22Rv1 (cell line): ENCODE measurements at regions not wholly inside any gene's neighbourhood (a gene's known extent, or its start where the extent isn't known, plus 50 kb on each side); places are given as distances from the start of the nearest gene placed in this dataset.

Source experiments
- H3K27ac ChIP-seq: fragments of 450-650 bp; 2 replicates; pipeline ENCODE4 v1.5.1; 2017
- ZFX ChIP-seq: fragments of 450-650 bp; IDR thresholded peaks from 2 replicates; pipeline ENCODE4 v1.6.1; 2017; ENCODE audit warnings: antibody characterized with exemption, borderline replicate concordance
- TF ChIP-seq, protein P1 (sequence below): fragments of 450-650 bp; IDR thresholded peaks from 2 replicates; pipeline ENCODE4 v1.5.1; 2017; ENCODE audit warnings: mild to moderate bottlenecking

GRCh38 chr7:54097886-54098285 lies 444.3 kb upstream of the VSTM2A start:
- H3K27ac ChIP-seq: no peak overlapping the region
- no peak for TF ChIP-seq ZFX
- TF ChIP-seq, protein P1, sequence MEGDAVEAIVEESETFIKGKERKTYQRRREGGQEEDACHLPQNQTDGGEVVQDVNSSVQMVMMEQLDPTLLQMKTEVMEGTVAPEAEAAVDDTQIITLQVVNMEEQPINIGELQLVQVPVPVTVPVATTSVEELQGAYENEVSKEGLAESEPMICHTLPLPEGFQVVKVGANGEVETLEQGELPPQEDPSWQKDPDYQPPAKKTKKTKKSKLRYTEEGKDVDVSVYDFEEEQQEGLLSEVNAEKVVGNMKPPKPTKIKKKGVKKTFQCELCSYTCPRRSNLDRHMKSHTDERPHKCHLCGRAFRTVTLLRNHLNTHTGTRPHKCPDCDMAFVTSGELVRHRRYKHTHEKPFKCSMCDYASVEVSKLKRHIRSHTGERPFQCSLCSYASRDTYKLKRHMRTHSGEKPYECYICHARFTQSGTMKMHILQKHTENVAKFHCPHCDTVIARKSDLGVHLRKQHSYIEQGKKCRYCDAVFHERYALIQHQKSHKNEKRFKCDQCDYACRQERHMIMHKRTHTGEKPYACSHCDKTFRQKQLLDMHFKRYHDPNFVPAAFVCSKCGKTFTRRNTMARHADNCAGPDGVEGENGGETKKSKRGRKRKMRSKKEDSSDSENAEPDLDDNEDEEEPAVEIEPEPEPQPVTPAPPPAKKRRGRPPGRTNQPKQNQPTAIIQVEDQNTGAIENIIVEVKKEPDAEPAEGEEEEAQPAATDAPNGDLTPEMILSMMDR: no peak

GRCh38 chr7:54109501-54109900 lies 432.7 kb upstream of the VSTM2A start:
- TF ChIP-seq ZFX: no peak
- TF ChIP-seq, protein P1: no peak
- no peak overlapping the region for H3K27ac ChIP-seq

DNA sequence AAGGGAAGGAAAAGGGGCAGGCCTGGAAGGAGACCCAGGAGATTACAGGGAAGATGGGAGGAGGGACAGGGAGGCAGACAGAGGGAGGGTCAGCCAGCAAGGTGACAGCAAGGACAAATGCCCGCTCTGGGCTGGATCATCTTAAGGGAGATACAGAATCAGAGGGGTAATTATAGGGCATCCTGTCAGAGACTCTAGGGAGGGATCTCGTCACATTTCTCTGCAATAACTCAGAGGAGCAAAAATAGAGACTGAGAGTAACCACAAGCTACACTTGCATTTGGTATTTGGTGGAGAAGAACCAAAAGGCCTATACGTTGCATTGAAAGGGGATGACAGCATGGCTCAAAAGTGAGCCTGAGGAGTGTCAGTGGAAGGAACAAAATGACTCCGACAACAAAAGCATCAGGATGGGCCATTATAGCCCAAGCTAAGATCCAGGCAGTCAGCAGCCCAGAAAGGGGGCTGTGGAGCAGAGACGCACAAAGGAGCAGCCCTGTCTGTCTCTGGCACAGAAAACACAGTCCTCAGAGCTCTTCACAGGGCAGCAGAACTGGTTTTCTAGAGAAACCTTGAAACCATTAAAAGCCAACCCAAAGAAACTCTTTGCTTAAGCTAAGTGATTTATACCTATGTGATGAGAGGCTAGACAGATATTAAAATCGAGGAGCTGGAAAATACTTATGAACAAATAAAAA lies 430.2 kb upstream of the VSTM2A start:
- no peak overlapping the region for H3K27ac ChIP-seq
- TF ChIP-seq, protein P1: no peak
- TF ChIP-seq ZFX: no peak

DNA sequence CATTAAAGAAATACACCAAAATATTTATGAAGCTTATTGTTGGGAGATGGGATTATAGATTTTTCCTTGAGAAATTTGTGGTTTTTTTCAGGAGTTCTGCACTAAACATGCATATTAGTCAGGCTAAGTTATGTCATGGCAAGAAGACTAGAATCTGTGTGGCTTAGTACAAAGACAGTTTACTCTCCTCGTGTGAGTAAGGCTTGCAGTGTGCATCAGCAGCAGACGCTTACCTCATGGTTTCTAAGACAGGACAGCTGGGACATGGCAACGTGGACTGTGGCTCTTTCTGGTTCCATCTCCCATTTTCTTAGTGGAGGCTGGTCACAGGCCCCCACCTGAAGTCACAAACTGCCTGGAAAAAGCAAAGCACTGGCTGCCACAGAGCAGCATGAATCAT lies 429.6 kb upstream of the VSTM2A start:
- no peak for TF ChIP-seq ZFX
- TF ChIP-seq, protein P1: no peak
- H3K27ac ChIP-seq: no peak overlapping the region

GRCh38 chr7:54115028-54115763 lies 427.0 kb upstream of the VSTM2A start:
- TF ChIP-seq, protein P1: no peak
- no peak for TF ChIP-seq ZFX
- H3K27ac ChIP-seq: no peak overlapping the region

GRCh38 chr7:54116956-54117355 lies 425.2 kb upstream of the VSTM2A start:
- H3K27ac ChIP-seq: no peak overlapping the region
- TF ChIP-seq ZFX: no peak
- TF ChIP-seq, protein P1: no peak

DNA sequence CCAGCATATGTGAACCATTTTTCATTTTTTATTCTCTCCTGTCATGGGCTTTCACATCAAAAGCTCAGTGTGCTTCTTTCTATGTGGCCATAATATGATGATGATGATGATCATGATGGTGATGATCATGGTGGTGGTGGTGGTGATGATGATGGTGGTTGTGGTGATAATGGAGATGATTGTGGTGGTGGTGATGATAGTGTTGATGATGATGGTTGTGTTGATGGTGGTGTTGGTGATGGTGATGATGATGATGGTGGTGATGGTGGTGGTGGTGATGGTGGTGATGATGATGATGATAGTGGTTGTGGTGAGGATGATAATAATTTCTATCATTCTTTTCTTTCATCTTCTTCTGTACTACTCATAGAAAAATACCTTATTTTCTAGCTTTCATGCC lies 413.1 kb upstream of the VSTM2A start:
- no peak overlapping the region for H3K27ac ChIP-seq
- TF ChIP-seq, protein P1: no peak
- no peak for TF ChIP-seq ZFX
